MM.1S (cell line): ENCODE measurements at regions not wholly inside any gene's neighbourhood (a gene's known extent, or its start where the extent isn't known, plus 50 kb on each side); places are given as distances from the start of the nearest gene placed in this dataset.

ENCODE experiments used
- DNase-seq: peaks from one replicate; pipeline ENCODE4 v3.0.0-alpha.2; 2015
- H2AFZ ChIP-seq: fragments of 300-600 bp; sonication (generic); 2 replicates; pipeline ENCODE4 v1.6.0; 2016; ENCODE audit warnings: antibody characterized with exemption, low read length
- H3F3A ChIP-seq: fragments of 300-600 bp; sonication (generic); 2 replicates; pipeline ENCODE4 v1.6.1; 2016; ENCODE audit warnings: mild to moderate bottlenecking, antibody characterized with exemption, low read length, moderate library complexity, mixed read lengths; ENCODE audit not compliant: insufficient read depth
- H3K27ac ChIP-seq: fragments of 300-600 bp; sonication (generic); 2 replicates; pipeline ENCODE4 v1.5.1; 2016; ENCODE audit warnings: mild to moderate bottlenecking, low read length
- H3K27me3 ChIP-seq: fragments of 300-600 bp; sonication (generic); replicated peaks from 2 replicates; pipeline ENCODE4 v1.6.0; 2016; ENCODE audit warnings: low read length; ENCODE audit not compliant: insufficient read depth
- H3K36me3 ChIP-seq: fragments of 300-600 bp; sonication (generic); replicated peaks from 2 replicates; pipeline ENCODE4 v1.6.1; 2016; ENCODE audit warnings: mild to moderate bottlenecking, low read length, mixed read lengths; ENCODE audit not compliant: insufficient read depth
- H3K4me1 ChIP-seq: fragments of 300-600 bp; sonication (generic); 2 replicates; pipeline ENCODE4 v1.6.1; 2016; ENCODE audit warnings: low read length, mixed read lengths
- H3K4me2 ChIP-seq: fragments of 300-600 bp; sonication (generic); 2 replicates; pipeline ENCODE4 v1.6.0; 2016; ENCODE audit warnings: low read depth, low read length
- H3K4me3 ChIP-seq: fragments of 300-600 bp; sonication (generic); 2 replicates; pipeline ENCODE4 v1.5.1; 2016; ENCODE audit warnings: low read length, mixed read lengths
- H3K79me2 ChIP-seq: fragments of 300-600 bp; sonication (generic); 2 replicates; pipeline ENCODE4 v1.6.1; 2016; ENCODE audit warnings: mixed run types, low read length, mixed read lengths
- H3K9ac ChIP-seq: fragments of 300-600 bp; sonication (generic); 2 replicates; pipeline ENCODE4 v1.6.1; 2016; ENCODE audit warnings: low read length, mixed read lengths
- H3K9me2 ChIP-seq: fragments of 300-600 bp; sonication (generic); replicated peaks from 2 replicates; pipeline ENCODE4 v1.6.1; 2016; ENCODE audit warnings: mild to moderate bottlenecking, low read length, mixed read lengths; ENCODE audit not compliant: insufficient read depth
- H3K9me3 ChIP-seq: fragments of 300-600 bp; sonication (generic); replicated peaks from 2 replicates; pipeline ENCODE4 v1.6.1; 2016; ENCODE audit warnings: mild to moderate bottlenecking, low read length, mixed read lengths; ENCODE audit not compliant: insufficient read depth
- H4K20me1 ChIP-seq: fragments of 300-600 bp; sonication (generic); 2 replicates; pipeline ENCODE4 v1.6.1; 2016; ENCODE audit warnings: mild to moderate bottlenecking, low read length, moderate library complexity, mixed read lengths; ENCODE audit not compliant: insufficient read depth
- EZH2 ChIP-seq: fragments of 300-600 bp; sonication (generic); optimal IDR thresholded peaks from 2 replicates; pipeline ENCODE3; 2017; ENCODE audit warnings: low read depth, mild to moderate bottlenecking, antibody characterized with exemption, low read length, mixed read lengths
- EZH2phosphoT487 ChIP-seq: fragments of 300-600 bp; sonication (generic); IDR thresholded peaks from 2 replicates; pipeline ENCODE4 v1.6.1; 2018; ENCODE audit warnings: antibody characterized with exemption, low read length
- TF ChIP-seq, protein P1 (sequence below): fragments of 300-600 bp; sonication (generic); IDR thresholded peaks from 2 replicates; pipeline ENCODE4 v1.5.1; 2016; ENCODE audit warnings: antibody characterized with exemption, low read length, mixed read lengths

DNA sequence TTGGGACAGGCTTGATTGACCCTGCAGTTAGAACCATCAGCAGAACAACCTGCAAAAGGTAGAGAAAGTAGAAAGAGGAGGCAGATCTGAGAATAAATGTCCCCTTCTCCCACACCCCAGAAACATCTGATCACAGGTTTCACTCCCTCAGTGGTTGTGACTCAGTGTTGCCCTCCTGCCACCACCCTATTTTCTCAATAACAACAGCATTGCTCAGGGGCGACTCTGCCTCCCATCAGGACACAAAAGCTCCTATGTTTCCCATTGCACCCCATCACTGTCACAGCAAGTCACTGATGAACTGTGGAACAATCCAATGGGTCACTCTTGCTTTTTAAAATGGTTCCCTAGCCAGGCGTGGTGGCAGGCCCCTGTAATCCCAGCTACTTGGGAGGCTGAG, 110.2 kb downstream of the RASSF10 start:
- Histone ChIP-seq H3K4me3 (no peak overlapping the region), H3K4me2 (no peak overlapping the region), H3K9me3 (no peaks in the 10 kb centered on the region), H2AFZ (no peak overlapping the region), H3F3A (no peaks in the 10 kb centered on the region), H3K79me2 (no peaks in the 10 kb centered on the region), H3K4me1 (no peaks in the 10 kb centered on the region), H3K9me2 (no peaks in the 10 kb centered on the region), H3K27ac (no peak overlapping the region), H3K9ac (no peak overlapping the region), H3K27me3 (no peaks in the 10 kb centered on the region), H4K20me1 (no peaks in the 10 kb centered on the region), H3K36me3 (no peaks in the 10 kb centered on the region)
- no peak for DNase-seq
- TF ChIP-seq, protein P1, sequence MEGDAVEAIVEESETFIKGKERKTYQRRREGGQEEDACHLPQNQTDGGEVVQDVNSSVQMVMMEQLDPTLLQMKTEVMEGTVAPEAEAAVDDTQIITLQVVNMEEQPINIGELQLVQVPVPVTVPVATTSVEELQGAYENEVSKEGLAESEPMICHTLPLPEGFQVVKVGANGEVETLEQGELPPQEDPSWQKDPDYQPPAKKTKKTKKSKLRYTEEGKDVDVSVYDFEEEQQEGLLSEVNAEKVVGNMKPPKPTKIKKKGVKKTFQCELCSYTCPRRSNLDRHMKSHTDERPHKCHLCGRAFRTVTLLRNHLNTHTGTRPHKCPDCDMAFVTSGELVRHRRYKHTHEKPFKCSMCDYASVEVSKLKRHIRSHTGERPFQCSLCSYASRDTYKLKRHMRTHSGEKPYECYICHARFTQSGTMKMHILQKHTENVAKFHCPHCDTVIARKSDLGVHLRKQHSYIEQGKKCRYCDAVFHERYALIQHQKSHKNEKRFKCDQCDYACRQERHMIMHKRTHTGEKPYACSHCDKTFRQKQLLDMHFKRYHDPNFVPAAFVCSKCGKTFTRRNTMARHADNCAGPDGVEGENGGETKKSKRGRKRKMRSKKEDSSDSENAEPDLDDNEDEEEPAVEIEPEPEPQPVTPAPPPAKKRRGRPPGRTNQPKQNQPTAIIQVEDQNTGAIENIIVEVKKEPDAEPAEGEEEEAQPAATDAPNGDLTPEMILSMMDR, result no peak
- no peak for TF ChIP-seq EZH2
- TF ChIP-seq EZH2phosphoT487, result no peak

DNA sequence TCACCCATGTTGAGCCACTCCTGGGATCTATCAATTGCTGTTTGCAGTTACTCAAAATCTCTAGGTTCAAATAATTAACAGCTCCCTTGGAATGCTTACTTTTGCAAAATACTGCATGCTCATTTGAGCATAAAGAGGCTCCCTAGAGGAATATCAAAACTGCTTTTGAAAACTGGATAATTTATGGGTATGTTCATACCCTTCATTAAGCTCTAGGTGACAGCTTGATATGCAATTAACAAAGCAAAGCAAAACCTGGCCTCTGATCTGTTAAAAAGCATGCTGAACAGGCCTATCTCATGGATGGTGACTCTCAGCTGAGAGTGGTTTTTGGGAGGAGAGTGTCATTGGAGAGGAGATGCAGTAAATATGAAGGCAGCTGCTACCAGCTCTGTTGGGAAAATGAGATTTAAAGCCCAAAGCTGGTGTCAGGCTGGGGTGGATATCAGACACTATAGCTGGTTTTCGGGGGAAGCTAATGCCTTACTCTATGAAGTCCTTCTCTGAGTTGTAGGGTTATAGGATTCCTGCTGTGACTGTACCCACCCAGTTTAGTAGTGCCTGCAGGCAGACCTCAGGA, 110.9 kb downstream of the RASSF10 start:
- no peaks in the 10 kb centered on the region for H3K4me1 ChIP-seq
- no peak for DNase-seq
- H3K36me3 ChIP-seq, result no peaks in the 10 kb centered on the region
- H3K79me2 ChIP-seq, result no peaks in the 10 kb centered on the region
- H3K9ac ChIP-seq, result no peak overlapping the region
- H3F3A ChIP-seq, result no peaks in the 10 kb centered on the region
- no peaks in the 10 kb centered on the region for H3K9me2 ChIP-seq
- no peak overlapping the region for H3K27ac ChIP-seq
- H2AFZ ChIP-seq, result no peak overlapping the region
- no peak overlapping the region for H3K4me2 ChIP-seq
- TF ChIP-seq EZH2phosphoT487 (no peak), EZH2 (no peak)
- TF ChIP-seq, protein P1, result no peak
- H4K20me1 ChIP-seq, result no peaks in the 10 kb centered on the region
- no peaks in the 10 kb centered on the region for H3K27me3 ChIP-seq
- H3K9me3 ChIP-seq, result no peaks in the 10 kb centered on the region
- H3K4me3 ChIP-seq, result no peak overlapping the region

DNA sequence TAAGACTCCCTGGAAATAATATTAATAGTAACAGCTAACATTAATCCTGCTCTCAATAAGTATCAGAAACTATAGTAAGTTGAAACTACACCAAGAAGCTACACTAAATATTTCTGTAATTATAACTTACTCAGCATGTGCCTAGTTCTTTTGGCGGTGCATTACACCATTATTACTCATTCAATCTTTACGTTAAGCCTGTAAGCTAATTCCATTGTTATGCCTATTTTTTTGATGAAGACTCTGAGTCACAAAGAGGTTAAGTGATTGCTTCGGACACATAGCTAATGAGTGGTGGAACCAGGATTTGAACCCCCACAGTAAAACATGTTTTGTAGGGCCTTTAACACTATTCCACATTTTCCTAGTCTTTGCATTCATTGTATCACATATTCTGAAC, 111.6 kb downstream of the RASSF10 start:
- Histone ChIP-seq H3K36me3 (no peaks in the 10 kb centered on the region), H3K27ac (no peak overlapping the region), H2AFZ (no peak overlapping the region), H3K9me3 (no peaks in the 10 kb centered on the region), H3F3A (no peaks in the 10 kb centered on the region), H3K79me2 (no peaks in the 10 kb centered on the region), H3K27me3 (no peaks in the 10 kb centered on the region), H3K4me1 (no peaks in the 10 kb centered on the region), H3K9ac (no peak overlapping the region), H4K20me1 (no peaks in the 10 kb centered on the region), H3K4me2 (no peak overlapping the region), H3K4me3 (no peak overlapping the region), H3K9me2 (no peaks in the 10 kb centered on the region)
- TF ChIP-seq, protein P1, result no peak
- DNase-seq, result no peak
